OCI-LY3 (cell line): ENCODE measurements at regions not wholly inside any gene's neighbourhood (a gene's known extent, or its start where the extent isn't known, plus 50 kb on each side); places are given as distances from the start of the nearest gene placed in this dataset.

Source experiments
- H2AFZ ChIP-seq: fragments of 200-600, 300-600 bp; shearing (Covaris generic); 2 replicates; pipeline ENCODE4 v1.6.0; 2014; ENCODE audit warnings: antibody characterized with exemption, low read depth, low read length
- H3K27ac ChIP-seq: fragments of 200-600, 300-600 bp; sonication (generic); 2 replicates; pipeline ENCODE4 v1.5.1; 2014; ENCODE audit warnings: mild to moderate bottlenecking, low read length, moderate library complexity, mixed read lengths
- H3K27me3 ChIP-seq: fragments of 200-600, 300-600 bp; sonication (generic); 2 replicates; pipeline ENCODE4 v1.6.1; 2014; ENCODE audit warnings: low read depth, low read length, mixed read lengths
- H3K36me3 ChIP-seq: fragments of 200-600, 300-600 bp; sonication (generic); replicated peaks from 2 replicates; pipeline ENCODE3; 2014; ENCODE audit warnings: low read depth, low read length, mixed read lengths
- H3K4me1 ChIP-seq: fragments of 300-600, 200-600 bp; sonication (generic); 2 replicates; pipeline ENCODE4 v1.6.1; 2014; ENCODE audit warnings: low read length, mixed read lengths
- H3K4me2 ChIP-seq: fragments of 200-600, 300-600 bp; sonication (generic); 2 replicates; pipeline ENCODE4 v1.6.1; 2014; ENCODE audit warnings: low read length, mixed read lengths
- H3K4me3 ChIP-seq: fragments of 300-600, 200-600 bp; sonication (generic); 2 replicates; pipeline ENCODE4 v1.5.1; 2014; ENCODE audit warnings: antibody characterized with exemption, mild to moderate bottlenecking, low read length, moderate library complexity
- H3K79me2 ChIP-seq: fragments of 300-600, 200-600 bp; shearing (Covaris generic); 2 replicates; pipeline ENCODE4 v1.6.1; 2014; ENCODE audit warnings: mild to moderate bottlenecking, low read length, mixed read lengths
- H3K9ac ChIP-seq: fragments of 300-600, 200-600 bp; shearing (Covaris generic); 2 replicates; pipeline ENCODE4 v1.6.0; 2014; ENCODE audit warnings: mild to moderate bottlenecking, low read length, moderate library complexity
- H3K9me3 ChIP-seq: fragments of 200-600, 300-600 bp; shearing (Covaris generic); 2 replicates; pipeline ENCODE4 v1.6.1; 2014; ENCODE audit warnings: low read length, mixed read lengths; ENCODE audit not compliant: insufficient read depth
- H4K20me1 ChIP-seq: fragments of 200-600, 300-600 bp; sonication (generic); 2 replicates; pipeline ENCODE4 v1.6.1; 2016; ENCODE audit warnings: low read length, mixed read lengths; ENCODE audit not compliant: insufficient read depth
- CTCF ChIP-seq: fragments of 200-600, 300-600 bp; sonication (generic); IDR thresholded peaks from 2 replicates; pipeline ENCODE4 v1.5.1; 2014; ENCODE audit warnings: antibody characterized with exemption, low read length, low read depth
- EZH2phosphoT487 ChIP-seq: fragments of 200-600 bp; shearing (Covaris generic); IDR thresholded peaks from 2 replicates; pipeline ENCODE4 v1.6.1; 2018; ENCODE audit warnings: antibody characterized with exemption, mixed run types, low read depth

- Histone ChIP-seq H3K4me1 (peaks cover 23% of the 10 kb centered on the region), H4K20me1 (no peaks in the 10 kb centered on the region), H3K36me3 (no peaks in the 10 kb centered on the region), H3K9ac (no peak overlapping the region), H3K27ac (no peak overlapping the region), H3K79me2 (no peaks in the 10 kb centered on the region), H3K27me3 (no peaks in the 10 kb centered on the region), H3K9me3 (peaks cover 6% of the 10 kb centered on the region; the same call in 1 of the 2 replicates), H2AFZ (no peak overlapping the region), H3K4me2 (no peak overlapping the region), H3K4me3 (no peak overlapping the region)
- no peak for TF ChIP-seq CTCF
- no peak for TF ChIP-seq EZH2phosphoT487
Observed at GRCh38 chr3:31369637-31370379, 162.9 kb upstream of the STT3B start.

GRCh38 chr3:31370380-31370666 lies 162.4 kb upstream of the STT3B start:
- Histone ChIP-seq H3K27ac (no peak overlapping the region), H3K4me3 (no peak overlapping the region), H3K4me1 (peaks cover 18% of the 10 kb centered on the region), H3K4me2 (no peak overlapping the region), H4K20me1 (no peaks in the 10 kb centered on the region), H3K9ac (no peak overlapping the region), H2AFZ (no peak overlapping the region), H3K9me3 (peaks cover 6% of the 10 kb centered on the region; the same call in 1 of the 2 replicates), H3K79me2 (no peaks in the 10 kb centered on the region), H3K36me3 (no peaks in the 10 kb centered on the region), H3K27me3 (no peaks in the 10 kb centered on the region)
- TF ChIP-seq EZH2phosphoT487 = no peak
- no peak for TF ChIP-seq CTCF

- no peak overlapping the region for H3K27ac ChIP-seq
- no peaks in the 10 kb centered on the region for H4K20me1 ChIP-seq
- TF ChIP-seq CTCF (no peak), EZH2phosphoT487 (no peak)
- H3K4me1 ChIP-seq = peaks cover 16% of the 10 kb centered on the region
- no peak overlapping the region for H2AFZ ChIP-seq
- H3K36me3 ChIP-seq = no peaks in the 10 kb centered on the region
- H3K79me2 ChIP-seq = no peaks in the 10 kb centered on the region
- peaks cover 6% of the 10 kb centered on the region; the same call in 1 of the 2 replicates for H3K9me3 ChIP-seq
- no peaks in the 10 kb centered on the region for H3K27me3 ChIP-seq
- H3K9ac ChIP-seq = no peak overlapping the region
- H3K4me2 ChIP-seq = no peak overlapping the region
- H3K4me3 ChIP-seq = no peak overlapping the region
Observed at GRCh38 chr3:31370681-31371080, 162.0 kb upstream of the STT3B start.

GRCh38 chr3:31371484-31372177 lies 161.1 kb upstream of the STT3B start:
- H3K4me2 ChIP-seq = no peak overlapping the region
- no peaks in the 10 kb centered on the region for H3K36me3 ChIP-seq
- no peak overlapping the region for H3K9ac ChIP-seq
- H4K20me1 ChIP-seq = no peaks in the 10 kb centered on the region
- H3K27ac ChIP-seq = no peak overlapping the region
- H2AFZ ChIP-seq = no peak overlapping the region
- H3K9me3 ChIP-seq = peaks cover 6% of the 10 kb centered on the region; the same call in 1 of the 2 replicates
- no peak for TF ChIP-seq EZH2phosphoT487
- TF ChIP-seq CTCF = no peak
- no peak overlapping the region for H3K4me3 ChIP-seq
- H3K79me2 ChIP-seq = no peaks in the 10 kb centered on the region
- H3K4me1 ChIP-seq = peaks cover 26% of the 10 kb centered on the region
- no peaks in the 10 kb centered on the region for H3K27me3 ChIP-seq
